D721Med (cell line): ENCODE measurements at regions not wholly inside any gene's neighbourhood (a gene's known extent, or its start where the extent isn't known, plus 50 kb on each side); places are given as distances from the start of the nearest gene placed in this dataset.
"Not testable (repeated sequence)": the region's sequence is repeated elsewhere in the genome, so short reads cannot be mapped to it uniquely, and the experiment has no call there.

Source experiments
- DNase-seq: peaks from one replicate; pipeline ENCODE4 v3.0.0; 2011; ENCODE audit warnings: low spot score; ENCODE audit not compliant: insufficient read length
- FAIRE-seq: peaks from 2 replicates; lab custom pipeline; 2011; peaks lifted over from hg19 to GRCh38; lab: Jason Lieb, UNC
- CTCF ChIP-seq: IDR thresholded peaks from 2 replicates; pipeline ENCODE4 v1.5.1; 2012; ENCODE audit warnings: mild to moderate bottlenecking, control low read depth; ENCODE audit not compliant: insufficient read depth; ENCODE audit errors: missing control alignments

GRCh38 chr6:146985111-146985510 is 219.1 kb upstream of the STXBP5 start:
- DNase-seq (no peak), FAIRE-seq (no peak)
- TF ChIP-seq CTCF, result no peak

GRCh38 chr6:146985966-146986365 is 218.3 kb upstream of the STXBP5 start:
- no peak for TF ChIP-seq CTCF
- FAIRE-seq (no peak), DNase-seq (no peak)

DNA sequence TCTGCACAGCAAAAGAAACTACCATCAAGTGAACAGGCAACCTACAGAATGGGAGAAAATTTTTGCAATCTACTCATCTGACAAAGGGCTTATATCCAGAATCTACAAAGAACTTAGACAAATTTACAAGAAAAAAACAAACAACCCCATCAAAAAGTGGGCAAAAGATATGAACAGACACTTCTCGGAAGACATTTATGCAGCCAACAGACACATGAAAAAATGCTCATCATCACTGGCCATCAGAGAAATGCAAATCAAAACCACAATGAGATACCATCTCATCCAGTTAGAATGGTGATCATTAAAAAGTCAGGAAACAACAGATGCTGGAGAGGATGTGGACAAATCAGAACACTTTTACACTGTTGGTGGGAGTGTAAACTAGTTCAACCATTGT is 216.3 kb upstream of the STXBP5 start:
- not testable (repeated sequence) for FAIRE-seq, DNase-seq

GRCh38 chr6:146989860-146990259 is 214.4 kb upstream of the STXBP5 start:
- no peak for TF ChIP-seq CTCF
- FAIRE-seq (no peak), DNase-seq (no peak)

DNA sequence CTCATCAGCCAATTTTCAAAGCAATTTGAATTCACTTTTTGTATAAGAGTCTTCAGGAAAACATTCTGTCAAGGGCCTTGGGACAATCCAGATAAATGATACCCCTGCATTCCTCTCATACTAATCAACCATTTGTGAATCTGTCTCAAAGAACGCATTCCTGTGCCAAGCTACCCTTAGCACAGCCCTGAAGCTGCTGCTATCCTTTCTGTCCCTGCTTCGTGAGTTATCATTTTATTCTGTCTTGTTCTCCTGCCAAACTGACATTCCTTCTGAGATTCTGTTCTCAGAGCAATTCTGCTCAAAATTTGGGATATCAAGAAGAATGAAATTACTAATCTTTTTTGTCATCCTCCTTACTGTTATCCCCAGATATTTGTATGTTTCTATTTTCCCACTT is 213.9 kb upstream of the STXBP5 start:
- no peak for TF ChIP-seq CTCF
- no peak for FAIRE-seq
- DNase-seq, result no peak

DNA sequence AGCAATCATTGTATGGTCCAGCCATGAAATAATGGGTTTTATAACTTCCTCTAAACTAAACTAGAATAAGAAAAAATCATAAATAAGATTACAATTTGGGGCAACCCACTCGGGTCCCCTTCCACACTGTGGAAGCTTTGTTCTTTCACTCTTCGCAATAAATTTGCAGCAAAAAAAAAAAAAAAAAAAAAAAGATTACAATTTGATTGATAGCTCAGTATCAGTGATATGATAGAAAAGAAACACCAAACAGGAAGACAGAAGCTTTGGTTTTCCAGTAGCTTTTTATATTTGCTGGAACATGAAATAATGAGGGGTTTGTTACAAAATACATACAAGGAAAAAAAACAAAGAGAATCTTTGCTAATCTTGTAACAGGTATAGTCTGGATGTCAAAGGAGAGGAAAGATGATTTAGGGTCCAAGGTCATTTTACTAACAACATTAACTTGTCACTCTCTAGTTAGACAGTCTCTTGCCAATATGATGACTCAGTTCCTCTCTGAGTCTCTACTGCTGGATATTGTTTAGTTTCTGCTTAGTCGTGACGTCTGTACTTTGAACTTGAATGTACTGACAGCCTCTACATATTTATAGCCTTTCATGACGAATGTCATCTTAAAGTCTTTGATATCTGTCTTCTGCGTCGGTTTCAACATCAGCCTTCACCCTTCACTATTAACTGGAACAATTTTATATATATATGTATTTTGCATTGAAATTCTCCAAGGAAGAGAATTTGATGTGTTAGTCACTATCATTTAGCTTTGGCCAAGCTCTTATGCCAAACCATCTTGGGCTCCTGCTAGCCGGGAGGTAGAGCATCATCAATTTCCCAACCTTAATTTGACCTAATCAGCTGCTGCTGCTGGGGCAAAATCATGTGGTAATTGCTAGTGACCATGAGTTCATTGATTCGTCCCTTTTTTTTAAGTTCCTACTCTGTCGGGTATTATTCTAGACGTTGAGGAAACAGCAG is 213.1 kb upstream of the STXBP5 start:
- no peak for DNase-seq
- no peak for FAIRE-seq
- TF ChIP-seq CTCF, result no peak

DNA sequence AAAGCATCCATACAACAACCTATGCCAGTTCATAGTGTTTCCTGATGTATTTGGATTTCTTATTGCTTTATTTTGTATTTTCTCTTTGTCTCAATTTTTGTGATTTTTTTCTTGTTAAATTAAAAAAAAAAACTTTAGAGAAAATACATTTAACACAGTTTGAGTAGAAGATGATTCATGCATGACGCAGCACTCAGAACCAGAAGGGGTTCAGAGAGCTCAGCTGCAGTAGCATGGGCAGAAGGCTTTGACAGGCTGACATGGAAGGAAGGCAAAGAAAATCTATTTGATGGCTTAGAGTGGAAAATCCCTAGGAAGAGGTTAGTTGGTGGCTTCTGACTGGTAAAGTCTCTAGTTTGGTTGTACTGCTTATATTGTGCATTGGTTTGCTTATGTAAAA is 207.2 kb upstream of the STXBP5 start:
- FAIRE-seq (no peak), DNase-seq (no peak)
- no peak for TF ChIP-seq CTCF
